Stimulated activated CD4-positive, alpha-beta T cell treated with anti-CD3 and anti-CD28 coated beads, Interleukin-1b, Interleukin-23, amount 100 ng/mL, for 4 hours (primary cell): ENCODE measurements at regions not wholly inside any gene's neighbourhood (a gene's known extent, or its start where the extent isn't known, plus 50 kb on each side); places are given as distances from the start of the nearest gene placed in this dataset.
A peak's percentile ranks its signal among the peaks of the same experiment; 100 is the strongest.
"Not testable (repeated sequence)": the region's sequence is repeated elsewhere in the genome, so short reads cannot be mapped to it uniquely, and the experiment has no call there.

Source experiments
- DNase-seq, 2 donors: peaks; one replicate each; pipeline ENCODE4 v3.0.0-alpha.2; 2020; ENCODE audit warnings: low read depth in 2 of 2

DNA sequence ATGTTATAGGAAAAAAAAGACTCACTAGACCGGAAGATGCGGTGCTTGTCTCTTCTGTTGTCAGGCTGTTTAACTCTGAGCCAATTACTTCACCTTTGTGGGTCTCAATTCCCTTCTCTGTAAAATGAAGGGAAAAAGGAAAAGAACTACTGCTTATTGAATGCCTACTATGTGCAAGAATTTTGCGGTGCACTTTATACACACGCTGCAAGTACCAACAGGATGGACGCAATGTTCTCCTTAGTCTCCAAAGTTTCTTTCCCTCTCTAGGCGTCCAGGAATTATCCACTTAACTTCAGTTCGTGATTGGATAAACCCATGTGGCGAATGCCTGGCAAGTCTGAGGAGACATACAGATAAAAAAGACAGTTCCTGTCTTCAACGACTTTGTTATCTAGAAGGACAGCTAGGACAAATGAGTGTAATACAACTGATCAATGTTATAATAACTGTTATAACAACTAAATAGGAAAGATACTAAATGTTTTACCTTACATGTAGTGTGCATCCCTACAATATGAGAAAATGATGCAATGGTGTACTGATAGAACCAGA lies 69.0 kb upstream of the JARID2 start:
- no peak for DNase-seq

- DNase-seq = peak in 1 of 2 donors; percentile 20
Observed at GRCh38 chr6:15183979-15184378, 61.9 kb upstream of the JARID2 start.

GRCh38 chr6:15184441-15184861 lies 61.4 kb upstream of the JARID2 start:
- peak; percentile 5 to 39 for DNase-seq

- DNase-seq = not testable (repeated sequence)
Observed at GRCh38 chr6:15185111-15185510, 60.8 kb upstream of the JARID2 start.

GRCh38 chr6:15193451-15193850 lies 52.4 kb upstream of the JARID2 start:
- not testable (repeated sequence) for DNase-seq

- DNase-seq = no peak
Observed at GRCh38 chr6:15194453-15194852, 51.4 kb upstream of the JARID2 start.
